ENCODE measurements at regions not wholly inside any gene's neighbourhood (a gene's known extent, or its start where the extent isn't known, plus 50 kb on each side); places are given as distances from the start of the nearest gene placed in this dataset.

GRCh38 chr6:144718431-144718830, 433.3 kb downstream of the UTRN start (continued):
- TF ChIP-seq ATF2 (IDR thresholded peaks at IDR 0.05; ENCODE audit: low read length): no peak

Measured in H1 (cell line).